Neutrophil (primary cell): ENCODE measurements at regions not wholly inside any gene's neighbourhood (a gene's known extent, or its start where the extent isn't known, plus 50 kb on each side); places are given as distances from the start of the nearest gene placed in this dataset.

Experiments
- H3K27ac ChIP-seq: fragments of 200-600 bp; sonication (generic); 2 replicates; pipeline ENCODE4 v1.5.1; 2016; ENCODE audit warnings: mild to moderate bottlenecking, moderate library complexity
- H3K27me3 ChIP-seq: fragments of 200-600 bp; sonication (generic); 2 replicates; pipeline ENCODE4 v1.6.0; 2016; ENCODE audit warnings: mild to moderate bottlenecking
- H3K36me3 ChIP-seq: fragments of 200-600 bp; sonication (generic); 2 replicates; pipeline ENCODE4 v1.5.1; 2017
- H3K4me1 ChIP-seq, 2 experiments: fragments of 200-600 bp in 1 of 2; sonication (generic) in 1 of 2; 1 replicate in 1 of 2; 2 replicates in 1 of 2; pipeline versions ENCODE4 v1.5.1 to v1.6.1; 2013 to 2016; ENCODE audit warnings: low read depth in 1 of 2, low read length in 1 of 2, mild to moderate bottlenecking in 1 of 2, moderate library complexity in 1 of 2; ENCODE audit not compliant: control insufficient read depth in 1 of 2, insufficient read depth in 1 of 2
- H3K4me3 ChIP-seq, 2 experiments: fragments of 200-600 bp in 1 of 2; sonication (generic) in 1 of 2; 1 replicate in 1 of 2; 2 replicates in 1 of 2; pipeline ENCODE4 v1.5.1; 2013 to 2016; ENCODE audit warnings: low read depth in 1 of 2, low read length in 1 of 2, mild to moderate bottlenecking in 1 of 2, moderate library complexity in 1 of 2
- H3K9me3 ChIP-seq: fragments of 200-600 bp; sonication (generic); 2 replicates; pipeline ENCODE4 v1.5.1; 2016
- CTCF ChIP-seq: fragments of 200-600 bp; sonication (generic); IDR thresholded peaks from 2 replicates; pipeline ENCODE4 v1.5.1; 2016; ENCODE audit warnings: antibody characterized with exemption

DNA sequence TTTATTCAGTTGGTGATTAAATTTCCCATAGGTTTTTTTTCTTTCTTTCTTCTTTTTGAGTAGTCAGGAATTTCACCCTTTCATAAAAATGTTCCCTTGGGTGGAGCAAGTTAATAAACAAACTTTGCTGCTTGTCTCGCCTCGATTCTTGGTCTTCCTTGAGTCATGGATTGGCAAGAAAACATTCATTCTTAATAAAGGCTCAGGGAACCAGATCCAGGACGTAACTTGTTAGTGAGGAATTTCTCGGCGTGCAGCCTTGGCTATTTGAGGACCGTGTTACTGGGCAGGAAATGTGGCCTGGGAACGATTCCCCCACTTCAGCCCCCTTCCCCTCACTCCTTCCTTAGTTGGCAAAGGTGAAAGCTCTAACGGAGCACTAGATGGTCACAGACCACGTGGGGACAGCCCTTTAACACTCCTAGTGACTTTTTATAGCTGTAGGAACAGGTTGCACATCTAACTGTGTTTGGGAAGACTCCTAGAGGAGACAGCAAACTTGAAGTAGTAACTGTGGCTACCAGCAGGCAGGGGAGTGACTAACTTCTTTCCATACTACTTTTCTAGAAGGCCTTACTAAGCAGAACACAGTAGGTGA lies 106.8 kb downstream of the UCHL1 start:
- Histone ChIP-seq H3K27me3 (peaks cover 85% of the 10 kb centered on the region), H3K9me3 (no peaks in the 10 kb centered on the region), H3K36me3 (no peaks in the 10 kb centered on the region), H3K27ac (no peak overlapping the region), H3K4me1 (peaks cover 0 to 5% of the 10 kb centered on the region in 2 experiments), H3K4me3 (no peak overlapping the region)
- TF ChIP-seq CTCF, result no peak

DNA sequence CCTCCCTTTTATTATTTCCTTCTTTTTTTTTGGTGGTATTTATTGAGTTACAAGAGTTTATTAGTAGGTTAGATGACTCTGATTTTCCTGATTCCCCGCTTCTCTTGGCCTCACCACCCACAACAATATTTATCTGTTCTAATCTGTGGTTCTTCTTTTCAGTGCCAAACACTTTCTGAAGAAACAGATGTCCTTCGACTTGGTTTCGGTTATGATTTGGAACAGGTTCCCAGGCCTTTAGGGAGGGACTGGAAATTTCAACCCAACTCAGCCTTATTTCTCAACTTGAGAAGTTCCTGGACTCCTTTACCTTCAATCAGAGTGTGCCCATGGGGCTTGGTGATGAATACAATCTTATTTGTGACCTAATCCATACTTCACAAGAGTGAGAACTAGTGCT lies 108.1 kb downstream of the UCHL1 start:
- H3K27me3 ChIP-seq, result peaks cover 72% of the 10 kb centered on the region
- H3K27ac ChIP-seq, result no peak overlapping the region
- TF ChIP-seq CTCF, result no peak
- no peaks in the 10 kb centered on the region for H3K36me3 ChIP-seq
- H3K9me3 ChIP-seq, result no peaks in the 10 kb centered on the region
- no peak overlapping the region for H3K4me3 ChIP-seq
- H3K4me1 ChIP-seq, result peaks cover 0 to 5% of the 10 kb centered on the region in 2 experiments

GRCh38 chr4:41365681-41366080 lies 109.0 kb downstream of the UCHL1 start:
- peaks cover 64% of the 10 kb centered on the region for H3K27me3 ChIP-seq
- no peaks in the 10 kb centered on the region for H3K4me1 ChIP-seq
- H3K36me3 ChIP-seq, result no peaks in the 10 kb centered on the region
- no peak overlapping the region for H3K4me3 ChIP-seq
- no peak overlapping the region for H3K27ac ChIP-seq
- TF ChIP-seq CTCF, result no peak
- no peaks in the 10 kb centered on the region for H3K9me3 ChIP-seq

GRCh38 chr4:41366911-41367517 lies 110.3 kb downstream of the UCHL1 start:
- no peak overlapping the region for H3K4me3 ChIP-seq
- no peak overlapping the region for H3K27ac ChIP-seq
- no peaks in the 10 kb centered on the region for H3K9me3 ChIP-seq
- peaks cover 0 to 8% of the 10 kb centered on the region in 2 experiments for H3K4me1 ChIP-seq
- H3K27me3 ChIP-seq, result peaks cover 50% of the 10 kb centered on the region
- no peaks in the 10 kb centered on the region for H3K36me3 ChIP-seq
- TF ChIP-seq CTCF, result no peak

DNA sequence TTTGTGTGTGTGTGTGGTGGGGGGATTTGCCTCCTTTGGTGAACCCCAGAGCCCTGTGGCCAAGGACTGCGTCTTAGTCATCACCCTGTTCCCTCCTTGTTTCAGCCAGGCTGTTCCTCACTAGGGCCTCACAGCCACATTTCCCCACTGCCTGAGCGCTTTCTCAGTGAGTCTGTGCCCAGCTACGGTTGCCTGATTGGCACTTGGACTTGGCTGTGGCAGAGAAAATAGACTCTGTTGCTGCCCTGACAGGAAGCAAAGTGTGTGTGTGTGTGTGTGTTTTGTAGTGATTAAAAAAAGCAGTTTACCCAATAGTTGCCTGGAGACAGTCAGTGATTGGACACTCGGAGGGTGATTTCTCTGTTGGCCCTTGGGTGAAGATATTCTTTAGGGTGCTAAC lies 113.0 kb downstream of the UCHL1 start:
- H3K4me3 ChIP-seq, result no peak overlapping the region
- H3K4me1 ChIP-seq, result peaks cover 0 to 26% of the 10 kb centered on the region in 2 experiments
- no peaks in the 10 kb centered on the region for H3K36me3 ChIP-seq
- H3K27me3 ChIP-seq, result peaks cover 24% of the 10 kb centered on the region
- H3K9me3 ChIP-seq, result no peaks in the 10 kb centered on the region
- no peak overlapping the region for H3K27ac ChIP-seq
- no peak for TF ChIP-seq CTCF
